H1 (cell line): ENCODE measurements at regions not wholly inside any gene's neighbourhood (a gene's known extent, or its start where the extent isn't known, plus 50 kb on each side); places are given as distances from the start of the nearest gene placed in this dataset.

Experiments
- CTCF ChIA-PET: fragments of 300-600 bp; sonication (Branson Sonifier 250); formaldehyde crosslinking; loops from one replicate; lab custom pipeline; 2021; ENCODE audit not compliant: partially characterized antibody; lab: Charles Lee
- POLR2A ChIA-PET: fragments of 300-600 bp; sonication (Branson Sonifier 250); formaldehyde crosslinking; loops from one replicate; lab custom pipeline; 2021; ENCODE audit warnings: inconsistent platforms; ENCODE audit not compliant: partially characterized antibody; lab: Charles Lee
- DNase-seq, 2 experiments: peaks; one replicate each; pipeline versions ENCODE4 v3.0.0 to v3.0.0-alpha.2; 2010 to 2022; ENCODE audit warnings: low spot score in 2 of 2, low read depth in 1 of 2, mixed read lengths in 1 of 2
- FAIRE-seq: peaks from 2 replicates; lab custom pipeline; 2011; peaks lifted over from hg19 to GRCh38; lab: Jason Lieb, UNC
- H2AFZ ChIP-seq: 2 replicates; pipeline ENCODE4 v1.8.1; 2012; ENCODE audit warnings: low read length, inconsistent platforms
- H2AK5ac ChIP-seq: 2 replicates; pipeline ENCODE4 v1.6.1; 2013; ENCODE audit warnings: low read depth, low read length
- H2BK120ac ChIP-seq: replicated peaks from 2 replicates; pipeline ENCODE3; 2013; ENCODE audit warnings: low read depth, low read length, inconsistent platforms
- H2BK12ac ChIP-seq: 2 replicates; pipeline ENCODE4 v1.6.1; 2013; ENCODE audit warnings: low read depth, low read length
- H2BK15ac ChIP-seq: 2 replicates; pipeline ENCODE4 v1.6.1; 2013; ENCODE audit warnings: low read length
- H2BK20ac ChIP-seq: 2 replicates; pipeline ENCODE4 v1.6.1; 2013; ENCODE audit warnings: low read length
- H2BK5ac ChIP-seq: 2 replicates; pipeline ENCODE4 v1.6.1; 2013; ENCODE audit warnings: low read depth, low read length
- H3K14ac ChIP-seq: 2 replicates; pipeline ENCODE4 v1.6.1; 2013; ENCODE audit warnings: inconsistent platforms; ENCODE audit not compliant: insufficient read length
- H3K18ac ChIP-seq: 2 replicates; pipeline ENCODE4 v1.6.1; 2013; ENCODE audit warnings: low read length; ENCODE audit errors: extremely low read depth
- H3K23ac ChIP-seq: 2 replicates; pipeline ENCODE4 v1.6.1; 2013; ENCODE audit warnings: inconsistent platforms; ENCODE audit not compliant: insufficient read length
- H3K23me2 ChIP-seq: 2 replicates; pipeline ENCODE4 v1.6.1; 2013; ENCODE audit warnings: low read depth, low read length
- H3K27ac ChIP-seq: 2 replicates; pipeline ENCODE4 v1.6.1; 2011; ENCODE audit warnings: low read depth, low read length, inconsistent platforms
- H3K27me3 ChIP-seq, 4 experiments: replicated peaks in 1 of 4; 1 replicate in 1 of 4; 2 replicates in 3 of 4; pipeline versions ENCODE4 v1.6.1 to v1.8.1; 2011 to 2013; ENCODE audit warnings: low read length in 3 of 4, mild to moderate bottlenecking in 3 of 4, inconsistent platforms in 2 of 4, mixed read lengths in 2 of 4, moderate library complexity in 1 of 4; ENCODE audit not compliant: control insufficient read depth in 3 of 4, insufficient read depth in 3 of 4; ENCODE audit errors: extremely low read depth in 1 of 4
- H3K36me3 ChIP-seq, 4 experiments: 2 replicates each; pipeline versions ENCODE4 v1.6.1 to v1.8.1; 2011 to 2013; ENCODE audit warnings: mild to moderate bottlenecking in 4 of 4, low read length in 3 of 4, moderate library complexity in 2 of 4, control low read depth in 1 of 4, inconsistent platforms in 1 of 4; ENCODE audit not compliant: insufficient read depth in 4 of 4, control insufficient read depth in 2 of 4
- H3K4ac ChIP-seq: replicated peaks from 2 replicates; pipeline ENCODE3; 2013; ENCODE audit warnings: low read length, low read depth, mixed read lengths, inconsistent platforms; ENCODE audit not compliant: insufficient read length
- H3K4me1 ChIP-seq, 4 experiments: replicated peaks in 1 of 4; 1 replicate in 1 of 4; 2 replicates in 3 of 4; pipeline versions ENCODE4 v1.6.1 to v1.8.1; 2011 to 2013; ENCODE audit warnings: low read length in 3 of 4, inconsistent platforms in 2 of 4, mixed read lengths in 1 of 4; ENCODE audit not compliant: insufficient read depth in 4 of 4, control insufficient read depth in 3 of 4
- H3K4me2 ChIP-seq, 2 experiments: 2 replicates each; pipeline versions ENCODE4 v1.6.1 to v1.8.1; 2011 to 2013; ENCODE audit warnings: low read depth in 2 of 2, low read length in 2 of 2, control low read depth in 1 of 2, inconsistent platforms in 1 of 2, mild to moderate bottlenecking in 1 of 2; ENCODE audit not compliant: insufficient read depth in 1 of 2
- H3K4me3 ChIP-seq, 4 experiments: fragments of 200-600, 300-600 bp in 1 of 4; sonication (generic), shearing (Covaris generic), sonication (Bioruptor Twin) in 1 of 4; 2 replicates each; pipeline versions ENCODE4 v1.5.1 to v1.8.1; 2011 to 2016; ENCODE audit warnings: low read length in 4 of 4, low read depth in 3 of 4, control low read depth in 2 of 4, inconsistent platforms in 2 of 4, mild to moderate bottlenecking in 2 of 4, mixed read lengths in 1 of 4, moderate library complexity in 1 of 4; ENCODE audit not compliant: insufficient read depth in 2 of 4; ENCODE audit errors: extremely low read depth in 1 of 4
- H3K56ac ChIP-seq: replicated peaks from 2 replicates; pipeline ENCODE3; 2013; ENCODE audit warnings: low read depth, mild to moderate bottlenecking, mixed read lengths, low read length, inconsistent platforms; ENCODE audit not compliant: insufficient read length
- H3K79me1 ChIP-seq: 2 replicates; pipeline ENCODE4 v1.6.1; 2013; ENCODE audit warnings: low read depth, low read length, control low read depth
- H3K79me2 ChIP-seq, 2 experiments: 2 replicates each; pipeline versions ENCODE4 v1.6.1 to v1.8.1; 2012 to 2013; ENCODE audit warnings: low read length in 2 of 2, mild to moderate bottlenecking in 2 of 2, inconsistent platforms in 1 of 2; ENCODE audit not compliant: insufficient read depth in 2 of 2, control insufficient read depth in 1 of 2
- H3K9ac ChIP-seq, 4 experiments: replicated peaks in 1 of 4; 1 replicate in 1 of 4; 2 replicates in 3 of 4; pipeline versions ENCODE4 v1.6.1 to v1.8.1; 2011 to 2013; ENCODE audit warnings: low read depth in 3 of 4, low read length in 3 of 4, control low read depth in 2 of 4, mild to moderate bottlenecking in 2 of 4, moderate library complexity in 2 of 4, inconsistent platforms in 1 of 4; ENCODE audit errors: extremely low read depth in 1 of 4
- H3K9me3 ChIP-seq, 2 experiments: 2 replicates each; pipeline versions ENCODE4 v1.6.1 to v1.8.1; 2012 to 2013; ENCODE audit warnings: mild to moderate bottlenecking in 2 of 2, moderate library complexity in 2 of 2, control low read depth in 1 of 2, inconsistent platforms in 1 of 2, low read depth in 1 of 2, low read length in 1 of 2, mixed read lengths in 1 of 2; ENCODE audit not compliant: insufficient read depth in 2 of 2
- H4K20me1 ChIP-seq, 2 experiments: replicated peaks in 1 of 2; 2 replicates each; pipeline versions ENCODE3 to v1.8.1; 2011 to 2013; ENCODE audit warnings: inconsistent platforms in 2 of 2, low read length in 2 of 2, mild to moderate bottlenecking in 1 of 2; ENCODE audit not compliant: insufficient read depth in 2 of 2, control insufficient read depth in 1 of 2
- H4K5ac ChIP-seq: 2 replicates; pipeline ENCODE4 v1.6.1; 2013; ENCODE audit warnings: low read length, low read depth, mixed read lengths, inconsistent platforms; ENCODE audit not compliant: insufficient read length
- H4K8ac ChIP-seq: 2 replicates; pipeline ENCODE4 v1.8.0; 2013; ENCODE audit warnings: mild to moderate bottlenecking, moderate library complexity, low read length, inconsistent platforms; ENCODE audit not compliant: insufficient read depth; ENCODE audit errors: extremely low read depth
- H4K91ac ChIP-seq: replicated peaks from 2 replicates; pipeline ENCODE3; 2013; ENCODE audit warnings: low read length, mixed read lengths, inconsistent platforms; ENCODE audit not compliant: insufficient read length
- CTCF ChIP-seq, 3 experiments: IDR thresholded peaks; 1 replicate in 2 of 3; 2 replicates in 1 of 3; pipeline versions ENCODE4 v1.5.1 to v1.6.1; 2011; ENCODE audit warnings: low read length in 3 of 3, mild to moderate bottlenecking in 3 of 3, inconsistent platforms in 2 of 3, low read depth in 1 of 3, moderate library complexity in 1 of 3; ENCODE audit not compliant: insufficient read depth in 1 of 3; ENCODE audit errors: control extremely low read depth in 1 of 3
- POLR2AphosphoS5 ChIP-seq: IDR thresholded peaks from 2 replicates; pipeline ENCODE4 v1.6.1; 2011; ENCODE audit warnings: low read depth, low read length
- RAD21 ChIP-seq, 2 experiments: IDR thresholded peaks in 1 of 2; conservative IDR thresholded peaks in 1 of 2; 2 replicates each; pipeline ENCODE4 v1.6.1; 2011; ENCODE audit warnings: low read depth in 2 of 2, low read length in 2 of 2, improper control_type of control experiment in 1 of 2, inconsistent platforms in 1 of 2, mild to moderate bottlenecking in 1 of 2, moderate library complexity in 1 of 2
- SP2 ChIP-seq: IDR thresholded peaks from 2 replicates; pipeline ENCODE4 v1.6.1; 2012; ENCODE audit warnings: mild to moderate bottlenecking, low read length, inconsistent platforms
- WGBS, 2 experiments: shearing (Covaris generic) in 1 of 2; methylation state at CpG; one replicate each; pipeline versions ENCODE4 v1.1.6 to v1.1.7; 2013 to 2015; ENCODE audit warnings: low lambda C conversion rate in 2 of 2, mixed read lengths in 2 of 2, inconsistent platforms in 1 of 2, low coverage in 1 of 2, missing lambda C conversion rate in 1 of 2; ENCODE audit not compliant: insufficient replicate concordance in 2 of 2, insufficient coverage in 1 of 2, insufficient read length in 1 of 2; ENCODE audit errors: extremely low coverage in 1 of 2, missing lambda C conversion rate in 1 of 2; 5-methylcytosine and 5-hydroxymethylcytosine counted together

DNA sequence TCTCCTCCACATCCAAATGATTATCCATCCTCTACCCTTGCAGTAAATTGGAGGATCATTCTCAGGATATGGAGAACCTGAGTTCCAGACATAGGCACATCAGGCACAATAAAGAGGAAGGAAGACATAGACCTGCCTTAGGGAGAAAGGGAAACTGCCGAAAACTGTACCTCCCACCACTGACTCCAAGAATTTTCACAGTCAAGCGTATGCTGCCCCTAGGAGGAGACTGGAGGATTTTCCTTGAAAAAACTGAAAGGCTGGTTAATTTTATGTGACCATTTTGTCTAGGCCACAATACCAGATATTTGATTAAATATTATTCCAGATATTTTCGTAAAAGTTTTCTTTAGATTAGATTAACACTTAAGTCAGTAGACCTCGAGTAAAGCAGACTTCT is 638.5 kb upstream of the PKDCC start:
- no peak overlapping the region for H3K27ac ChIP-seq
- CTCF ChIA-PET: interaction anchor here (0.7 to 2.2 kb wide), 6 partner anchors 8 to 1479 kb away, joined by 3 to 9 read pairs (median 4); no protein-coding TSS in a partner anchor
- TF ChIP-seq CTCF (IDR thresholded peaks at IDR 0.05; ENCODE audit: control extremely low read depth in 1 of 3, insufficient read depth in 1 of 3, low read depth in 1 of 3, low read length in 3 of 3) (peak in 2 of 3 experiments; percentile 32 to 34; a peak in 3 of 4 replicates), SP2 (no peak), RAD21 (IDR thresholded peaks at IDR 0.05 in 1 of 2, conservative IDR thresholded peaks at IDR 0.05 in 1 of 2; ENCODE audit: low read depth in 2 of 2, low read length in 2 of 2) (peak; percentile 60 to 71), POLR2AphosphoS5 (no peak)
- TF ChIP-seq, all 59 proteins: peak for 2
- H2BK15ac ChIP-seq: no peak overlapping the region
- H2BK5ac ChIP-seq: no peak overlapping the region
- POLR2A ChIA-PET: no interaction called here
- H4K5ac ChIP-seq: no peak overlapping the region
- no peak overlapping the region for H3K9ac ChIP-seq
- no peak overlapping the region for H4K8ac ChIP-seq
- H3K14ac ChIP-seq: no peak overlapping the region
- FAIRE-seq (no peak), DNase-seq (no peak)
- no peak overlapping the region for H3K4ac ChIP-seq
- WGBS, 2 experiments: 53% methylated on average over 4 of the region's 4 CpGs; no CpG with 5 or more reads in 1 of the 2 experiments
- H4K20me1 ChIP-seq: no peaks in the 10 kb centered on the region
- H3K56ac ChIP-seq: no peak overlapping the region
- no peaks in the 10 kb centered on the region for H3K27me3 ChIP-seq
- H3K4me1 ChIP-seq: no peaks in the 10 kb centered on the region
- H3K79me2 ChIP-seq: no peaks in the 10 kb centered on the region
- H2BK12ac ChIP-seq: no peak overlapping the region
- no peak overlapping the region for H2BK20ac ChIP-seq
- no peak overlapping the region for H2AK5ac ChIP-seq
- H3K23me2 ChIP-seq: no peaks in the 10 kb centered on the region
- 0 out of 2 replicates have a peak overlapping the region, but pooled peaks have one; percentile 61 for H2AFZ ChIP-seq
- H3K23ac ChIP-seq: no peak overlapping the region
- H3K9me3 ChIP-seq: no peaks in the 10 kb centered on the region
- no peak overlapping the region for H4K91ac ChIP-seq
- H3K36me3 ChIP-seq: no peaks in the 10 kb centered on the region
- H3K4me3 ChIP-seq: no peak overlapping the region
- H3K79me1 ChIP-seq: no peaks in the 10 kb centered on the region
- no peak overlapping the region for H2BK120ac ChIP-seq
- H3K18ac ChIP-seq: no peak overlapping the region
- H3K4me2 ChIP-seq: no peak overlapping the region
